T47D (cell line): ENCODE measurements at regions not wholly inside any gene's neighbourhood (a gene's known extent, or its start where the extent isn't known, plus 50 kb on each side); places are given as distances from the start of the nearest gene placed in this dataset.
A peak's percentile ranks its signal among the peaks of the same experiment; 100 is the strongest.

ENCODE experiments used
- DNase-seq, 2 experiments: peaks; one replicate each; pipeline versions ENCODE4 v3.0.0 to v3.0.0-alpha.2; 2011 to 2012; ENCODE audit warnings: low read depth in 1 of 2, low spot score in 1 of 2
- JUND ChIP-seq: IDR thresholded peaks from 2 replicates; pipeline ENCODE4 v1.6.1; 2012; ENCODE audit warnings: low read depth
- in situ Hi-C: cut with HindIII; loops from 2 replicates; pipeline ENCODE4 v1.10.0; 2016; ENCODE audit warnings: low sequenced_read_pairs, low pct_unique_long_range_greater_than_20kb

- DNase-seq, result no peak
- in situ Hi-C loops, result no loop called here
- no peak for TF ChIP-seq JUND
Measured at GRCh38 chr20:22794200-22794599, 209.8 kb upstream of the FOXA2 start.

GRCh38 chr20:22795433-22795832, 211.1 kb upstream of the FOXA2 start:
- no peak for TF ChIP-seq JUND
- in situ Hi-C loops, result no loop called here
- DNase-seq, result no peak

DNA sequence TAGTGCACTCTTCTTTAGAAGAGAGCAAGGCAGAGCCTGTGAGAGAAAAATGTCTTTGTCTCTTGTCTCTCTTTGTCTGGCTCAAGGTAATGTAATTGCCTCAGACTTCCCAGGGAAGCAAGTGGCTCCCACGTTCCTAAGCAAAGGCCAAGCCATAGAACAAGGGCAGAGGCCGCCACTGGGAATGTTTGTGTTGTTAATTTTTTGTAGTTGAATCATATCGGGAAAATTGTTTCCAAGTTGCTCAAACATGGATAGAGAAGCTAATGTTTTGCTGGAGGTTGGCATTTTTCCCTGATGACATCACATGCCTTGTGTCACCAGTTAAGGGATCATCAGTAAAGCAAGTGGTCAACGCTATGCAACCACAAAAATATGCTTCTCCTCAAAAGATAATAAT, 211.5 kb upstream of the FOXA2 start:
- no peak for DNase-seq

GRCh38 chr20:22796469-22797077, 212.2 kb upstream of the FOXA2 start:
- no peak for DNase-seq
- in situ Hi-C loops, result no loop called here
- no peak for TF ChIP-seq JUND

More for the DNA sequence above, 211.5 kb upstream of the FOXA2 start:
- in situ Hi-C loops, result no loop called here
- TF ChIP-seq JUND, result no peak

DNA sequence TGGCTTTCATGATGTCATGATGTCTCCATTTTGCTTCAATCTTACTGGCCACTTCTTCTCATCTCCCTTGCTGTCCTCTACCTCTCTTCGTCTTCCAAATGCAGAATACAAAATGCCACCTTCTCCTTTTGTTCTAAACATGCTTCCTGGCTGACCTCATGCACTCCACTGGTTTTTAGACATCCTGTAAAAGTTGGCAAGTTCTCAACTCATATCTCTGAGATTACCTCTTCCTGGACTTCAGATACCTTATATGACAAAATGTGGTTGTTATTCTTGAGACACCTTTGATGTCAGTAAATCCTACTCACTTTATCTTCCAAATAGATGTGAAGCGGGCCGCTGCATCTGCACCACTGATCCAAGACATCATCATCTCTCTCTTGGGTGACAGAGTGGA, 212.7 kb upstream of the FOXA2 start:
- TF ChIP-seq JUND, result no peak
- in situ Hi-C loops, result no loop called here
- no peak for DNase-seq

DNA sequence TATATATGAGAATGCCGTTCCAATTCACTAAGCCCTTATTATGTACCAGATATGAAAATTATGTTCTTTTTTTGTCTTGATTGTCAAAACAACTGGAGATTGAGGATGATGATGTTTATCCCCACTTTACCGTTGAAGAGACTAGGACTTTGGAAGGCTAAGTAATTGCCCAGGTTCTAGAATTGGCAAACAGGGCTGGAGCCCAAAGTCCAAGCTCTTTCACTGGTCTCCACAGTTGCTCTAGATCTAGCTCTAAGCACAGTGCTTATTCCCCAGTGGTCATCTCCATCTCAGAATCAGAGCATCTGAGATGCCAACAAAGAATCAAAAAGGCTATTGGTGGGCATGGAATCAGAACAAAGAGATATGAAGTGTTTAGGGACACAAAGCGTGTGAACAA, 215.3 kb upstream of the FOXA2 start:
- TF ChIP-seq JUND, result no peak
- in situ Hi-C loops, result no loop called here
- DNase-seq, result no peak

DNA sequence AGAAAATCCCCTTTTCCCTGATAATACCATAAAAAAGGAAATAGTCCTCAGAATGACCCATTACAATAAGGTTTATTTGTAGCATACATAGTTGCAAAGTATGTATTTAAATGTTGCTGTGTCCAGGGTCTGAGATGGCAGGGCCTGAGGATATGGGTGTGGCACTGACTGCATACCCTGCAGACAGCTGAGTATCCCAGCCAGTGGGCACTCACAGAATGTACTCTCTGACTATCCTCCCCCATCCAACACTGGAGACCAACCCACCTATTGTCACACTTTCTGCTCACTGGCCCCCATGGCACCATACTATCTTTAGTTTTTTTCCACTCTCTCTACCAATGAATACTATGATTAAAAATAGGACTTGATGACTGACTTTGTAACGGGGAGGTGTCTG, 215.8 kb upstream of the FOXA2 start:
- no peak for TF ChIP-seq JUND
- in situ Hi-C loops, result no loop called here
- no peak for DNase-seq

DNA sequence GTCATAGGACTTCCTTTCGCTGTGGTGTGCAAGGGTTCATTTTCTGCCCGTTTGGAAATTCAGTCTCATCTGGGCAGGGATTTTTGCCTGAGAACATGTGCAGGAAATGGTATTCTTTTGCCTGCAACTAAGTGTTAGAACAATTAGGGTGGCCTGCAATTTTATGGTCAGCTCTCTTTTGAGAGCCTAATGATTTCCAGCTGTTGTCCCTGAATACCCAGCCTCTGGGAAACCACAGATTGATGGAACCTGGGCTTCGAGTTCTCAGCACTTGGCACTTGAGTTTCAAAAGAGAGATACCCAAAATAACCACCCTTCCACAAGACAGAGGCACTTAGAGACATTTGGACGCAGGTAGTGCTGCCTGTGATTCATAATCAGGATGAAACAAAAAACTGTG, 217.2 kb upstream of the FOXA2 start:
- DNase-seq, result no peak
- no peak for TF ChIP-seq JUND
- in situ Hi-C loops, result no loop called here

DNA sequence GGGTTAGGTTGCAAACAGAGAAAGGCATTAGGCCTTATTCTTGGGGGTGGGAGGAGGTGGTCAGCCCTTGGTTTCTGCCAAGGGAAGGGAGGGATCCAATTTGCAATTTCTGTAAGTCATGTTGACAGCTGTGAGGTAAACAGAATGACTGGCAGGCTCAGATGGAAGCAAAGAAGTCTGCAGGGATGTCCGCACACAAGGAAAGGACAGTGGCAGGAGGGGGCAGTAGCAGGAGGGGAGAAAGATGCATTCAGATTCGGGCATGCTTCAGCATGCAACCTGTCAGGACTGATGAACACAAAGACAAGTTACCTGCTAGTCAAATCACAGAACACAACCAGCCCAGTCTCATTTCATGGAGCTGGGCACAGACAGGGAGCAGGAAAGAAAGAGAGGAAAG, 217.9 kb upstream of the FOXA2 start:
- no peak for TF ChIP-seq JUND
- in situ Hi-C loops, result no loop called here
- DNase-seq, result no peak

GRCh38 chr20:22805219-22805618, 220.8 kb upstream of the FOXA2 start:
- TF ChIP-seq JUND, result no peak
- peak in 1 of 2 experiments; percentile 49 for DNase-seq
- in situ Hi-C loops, result no loop called here

GRCh38 chr20:22805996-22806395, 221.6 kb upstream of the FOXA2 start:
- in situ Hi-C loops, result no loop called here
- DNase-seq, result no peak
- TF ChIP-seq JUND, result no peak

- no peak for TF ChIP-seq JUND
- in situ Hi-C loops, result no loop called here
- DNase-seq, result no peak
Measured at GRCh38 chr20:22807045-22807444, 222.7 kb upstream of the FOXA2 start.

- no peak for TF ChIP-seq JUND
- DNase-seq, result peak in 1 of 2 experiments; percentile 21
- in situ Hi-C loops, result no loop called here
Measured at GRCh38 chr20:22807646-22808244, 223.4 kb upstream of the FOXA2 start.

DNA sequence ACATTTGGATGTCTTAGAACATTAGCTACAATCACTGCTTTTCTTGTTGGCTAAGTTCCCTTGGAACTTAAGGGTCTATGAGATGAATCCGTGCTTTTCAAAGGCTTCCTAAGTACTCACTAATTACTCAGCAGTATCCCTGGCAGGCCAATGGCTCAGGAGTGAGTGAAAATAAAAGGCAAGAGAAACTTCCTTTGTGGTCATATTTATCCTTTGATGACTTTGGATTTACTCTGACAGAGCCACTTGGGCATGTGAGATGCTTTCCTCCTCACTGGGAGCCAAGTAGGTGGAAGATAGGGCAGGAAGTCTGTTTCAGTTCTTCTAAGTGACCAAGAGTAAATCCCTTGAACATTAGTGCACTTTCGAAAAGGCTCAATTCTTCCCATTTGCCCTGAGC, 224.3 kb upstream of the FOXA2 start:
- DNase-seq, result no peak
- in situ Hi-C loops, result no loop called here
- no peak for TF ChIP-seq JUND
